Calu3 (cell line): ENCODE measurements at regions not wholly inside any gene's neighbourhood (a gene's known extent, or its start where the extent isn't known, plus 50 kb on each side); places are given as distances from the start of the nearest gene placed in this dataset.

Experiments
- BruUV-seq: library from RNA; stranded (reverse); fragments of 400-500 nt; replicated peaks from 2 replicates; lab custom pipeline; 2021; lab: Mats Ljungman, UMichigan
- CTCF ChIA-PET: fragments of 300-600 bp; sonication (Branson Sonifier 250); formaldehyde crosslinking; loops from one replicate; lab custom pipeline; 2022; ENCODE audit warnings: antibody characterized with exemption; lab: Charles Lee
- DNase-seq: peaks from one replicate; pipeline ENCODE4 v3.0.0; 2022
- H3K27ac Mint-ChIP-seq: one replicate; pipeline ENCODE4 v1.8.0; 2022; ENCODE audit warnings: mixed read lengths; ENCODE audit not compliant: unreplicated experiment
- H3K27me3 Mint-ChIP-seq: one replicate; pipeline ENCODE4 v1.8.0; 2022; ENCODE audit warnings: mixed read lengths; ENCODE audit not compliant: unreplicated experiment
- H3K36me3 Mint-ChIP-seq: one replicate; pipeline ENCODE4 v1.8.0; 2022; ENCODE audit warnings: mild to moderate bottlenecking, moderate library complexity, mixed read lengths; ENCODE audit not compliant: insufficient read depth, unreplicated experiment
- H3K4me1 Mint-ChIP-seq: one replicate; pipeline ENCODE4 v1.8.0; 2022; ENCODE audit warnings: mild to moderate bottlenecking, low read depth, mixed read lengths; ENCODE audit not compliant: unreplicated experiment
- H3K4me3 Mint-ChIP-seq: one replicate; pipeline ENCODE4 v1.8.0; 2022; ENCODE audit warnings: mild to moderate bottlenecking, low read depth, moderate library complexity, mixed read lengths; ENCODE audit not compliant: unreplicated experiment
- H3K9me3 Mint-ChIP-seq: one replicate; pipeline ENCODE4 v1.8.0; 2022; ENCODE audit warnings: low read depth, mixed read lengths; ENCODE audit not compliant: unreplicated experiment
- CTCF ChIP-seq: fragments of 200-600 bp; IDR thresholded peaks from one replicate; pipeline ENCODE4 v1.8.0; 2022; ENCODE audit warnings: antibody characterized with exemption; ENCODE audit not compliant: unreplicated experiment
- intact Hi-C: fragments of 100-400 bp; cut with micrococcal nuclease; formaldehyde crosslinking; loops from one replicate; pipeline ENCODE4 v1.10.0; 2022; ENCODE audit not compliant: unreplicated experiment

DNA sequence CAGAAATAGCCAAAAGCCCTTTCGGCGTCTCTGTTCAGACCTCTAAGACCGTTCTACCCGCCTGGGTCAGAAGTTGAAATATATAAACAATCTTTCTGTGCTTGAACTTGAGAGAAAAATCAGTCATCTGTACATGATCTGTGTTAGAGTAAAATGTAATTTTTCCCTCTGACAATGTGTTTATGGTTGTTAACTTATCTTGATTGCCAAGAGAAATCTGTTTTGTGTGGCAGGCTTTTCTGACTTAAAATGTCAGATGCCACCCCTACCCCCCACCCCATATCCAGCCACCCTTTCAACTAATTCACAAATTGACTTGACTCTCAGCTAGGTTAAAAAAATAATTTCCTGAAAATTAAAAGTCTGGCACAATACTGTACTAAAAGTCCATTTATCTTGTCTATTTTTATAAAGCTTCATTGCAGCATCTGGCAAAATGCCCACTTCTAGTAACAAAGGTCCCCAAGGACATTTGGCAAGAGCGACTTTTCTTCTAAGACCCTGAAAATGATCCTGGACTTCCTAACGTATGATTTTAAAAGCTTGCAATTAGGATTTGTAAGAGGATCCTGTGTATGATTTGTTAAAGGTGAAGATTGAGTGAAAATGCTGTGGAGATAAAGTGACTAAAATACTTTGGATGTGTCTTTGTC is 304.2 kb downstream of the EPHA4 start:
- CTCF ChIA-PET, result interaction anchor here (0.7 kb wide), 1 partner anchor 383 kb away, joined by 6 read pairs; no protein-coding TSS in a partner anchor

DNA sequence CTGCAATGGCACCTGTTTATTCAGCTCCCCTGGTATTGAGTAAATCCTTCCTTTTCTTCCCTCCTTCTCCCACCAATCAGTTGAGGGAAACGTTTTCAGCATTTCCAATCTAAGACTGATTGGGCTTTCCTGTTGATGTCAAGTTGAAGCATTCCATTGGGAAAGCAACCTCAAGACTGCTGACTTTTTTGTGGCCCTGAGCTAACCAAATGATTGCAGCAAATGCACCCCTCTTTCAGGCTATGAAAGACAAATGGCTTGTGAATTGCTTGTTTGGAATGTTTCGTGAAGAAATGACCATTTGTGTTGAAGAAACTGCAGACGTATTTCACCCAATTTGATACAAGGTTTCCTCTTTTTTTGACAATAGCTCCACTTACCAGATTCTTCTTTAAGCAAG is 303.5 kb downstream of the EPHA4 start:
- CTCF ChIA-PET, result no interaction called here
- intact Hi-C loops, result no loop called here

More for the DNA sequence above, 304.2 kb downstream of the EPHA4 start:
- peaks cover 2% of the 10 kb centered on the region for H3K9me3 Mint-ChIP-seq
- no peak for DNase-seq
- intact Hi-C loops, result no loop called here
- H3K27me3 Mint-ChIP-seq, result no peaks in the 10 kb centered on the region
- BruUV-seq, result no TSS peak
- H3K4me3 Mint-ChIP-seq, result no peak overlapping the region
- no peaks in the 10 kb centered on the region for H3K36me3 Mint-ChIP-seq
- H3K27ac Mint-ChIP-seq, result no peak overlapping the region
- H3K4me1 Mint-ChIP-seq, result no peaks in the 10 kb centered on the region
- TF ChIP-seq CTCF, result no peak

DNA sequence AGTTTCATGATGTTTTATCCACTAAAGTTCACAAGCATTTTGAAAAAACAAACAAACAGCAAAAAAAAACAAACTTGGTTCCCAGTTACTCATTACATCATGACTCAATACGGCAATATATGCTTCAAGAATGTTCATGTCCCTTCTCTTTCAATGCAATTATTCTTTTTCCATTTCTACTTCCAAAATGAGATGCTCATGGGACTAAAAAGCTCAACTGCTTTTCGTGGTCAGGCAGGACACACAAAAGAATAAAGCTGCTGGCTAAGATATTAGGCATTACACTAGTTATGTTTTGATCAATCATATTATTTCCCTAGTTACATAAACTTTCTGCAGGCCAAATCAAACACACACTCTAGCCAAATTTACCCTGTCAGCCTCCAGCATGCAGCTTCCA is 301.3 kb downstream of the EPHA4 start:
- BruUV-seq, result no TSS peak
- Mint-ChIP-seq H3K4me1 (no peaks in the 10 kb centered on the region), H3K4me3 (no peak overlapping the region), H3K27me3 (no peaks in the 10 kb centered on the region), H3K9me3 (peaks cover 2% of the 10 kb centered on the region), H3K36me3 (no peaks in the 10 kb centered on the region), H3K27ac (no peak overlapping the region)
- no peak for DNase-seq
- intact Hi-C loops, result no loop called here
- TF ChIP-seq CTCF, result no peak
- CTCF ChIA-PET, result no interaction called here

More for the DNA sequence above, 303.5 kb downstream of the EPHA4 start:
- Mint-ChIP-seq H3K27me3 (no peaks in the 10 kb centered on the region), H3K9me3 (peaks cover 2% of the 10 kb centered on the region), H3K4me1 (no peaks in the 10 kb centered on the region), H3K4me3 (no peak overlapping the region), H3K27ac (no peak overlapping the region), H3K36me3 (no peaks in the 10 kb centered on the region)
- TF ChIP-seq CTCF, result no peak
- no peak for DNase-seq
- BruUV-seq, result no TSS peak

DNA sequence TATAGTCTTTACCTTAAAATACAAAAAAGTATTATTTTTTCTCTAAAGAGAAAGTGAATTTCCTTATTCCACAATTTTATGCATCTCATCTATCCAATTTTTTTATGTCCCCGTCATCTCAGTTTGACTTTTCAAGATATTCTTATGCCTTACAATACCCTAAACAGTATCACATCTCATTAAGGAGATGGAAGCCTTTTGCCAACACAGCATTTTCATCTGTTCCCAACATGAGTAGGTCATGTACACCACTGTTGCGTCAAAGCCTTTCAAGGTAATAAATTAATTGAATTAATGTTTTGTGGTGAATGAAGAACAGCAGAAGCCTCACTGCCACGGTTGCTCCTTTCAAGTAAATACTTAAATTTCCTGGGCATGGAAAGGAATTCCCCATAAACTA is 299.4 kb downstream of the EPHA4 start:
- H3K9me3 Mint-ChIP-seq, result peaks cover 2% of the 10 kb centered on the region
- no peak overlapping the region for H3K4me3 Mint-ChIP-seq
- DNase-seq, result no peak
- H3K27me3 Mint-ChIP-seq, result no peaks in the 10 kb centered on the region
- H3K27ac Mint-ChIP-seq, result no peak overlapping the region
- H3K36me3 Mint-ChIP-seq, result no peaks in the 10 kb centered on the region
- CTCF ChIA-PET, result no interaction called here
- no TSS peak for BruUV-seq
- intact Hi-C loops, result no loop called here
- TF ChIP-seq CTCF, result no peak
- H3K4me1 Mint-ChIP-seq, result no peaks in the 10 kb centered on the region
